ENCODE measurements at regions not wholly inside any gene's neighbourhood (a gene's known extent, or its start where the extent isn't known, plus 50 kb on each side); places are given as distances from the start of the nearest gene placed in this dataset.

DNA sequence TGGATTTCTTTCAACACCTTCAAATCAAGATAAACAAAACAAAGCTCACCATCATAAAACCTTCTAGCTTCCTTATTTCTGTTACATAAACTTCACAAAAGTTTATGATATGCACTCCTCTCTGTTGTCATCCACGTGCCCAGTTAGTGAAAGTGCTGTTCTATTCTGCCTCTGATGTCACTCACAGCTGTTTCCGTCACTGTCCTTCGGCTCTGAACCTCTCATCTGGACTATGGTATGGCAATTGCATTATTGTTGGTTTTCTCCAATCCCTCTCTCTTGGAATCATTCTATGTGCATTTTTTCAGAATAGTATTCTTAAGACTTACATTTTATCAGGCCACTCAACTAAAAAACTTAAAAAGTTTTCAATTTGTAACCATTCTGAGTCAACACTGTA, 264.2 kb upstream of the DAPK1 start:
- no peak for TF ChIP-seq POLR2A (IDR thresholded peaks at IDR 0.05)
- TF ChIP-seq, protein P1, sequence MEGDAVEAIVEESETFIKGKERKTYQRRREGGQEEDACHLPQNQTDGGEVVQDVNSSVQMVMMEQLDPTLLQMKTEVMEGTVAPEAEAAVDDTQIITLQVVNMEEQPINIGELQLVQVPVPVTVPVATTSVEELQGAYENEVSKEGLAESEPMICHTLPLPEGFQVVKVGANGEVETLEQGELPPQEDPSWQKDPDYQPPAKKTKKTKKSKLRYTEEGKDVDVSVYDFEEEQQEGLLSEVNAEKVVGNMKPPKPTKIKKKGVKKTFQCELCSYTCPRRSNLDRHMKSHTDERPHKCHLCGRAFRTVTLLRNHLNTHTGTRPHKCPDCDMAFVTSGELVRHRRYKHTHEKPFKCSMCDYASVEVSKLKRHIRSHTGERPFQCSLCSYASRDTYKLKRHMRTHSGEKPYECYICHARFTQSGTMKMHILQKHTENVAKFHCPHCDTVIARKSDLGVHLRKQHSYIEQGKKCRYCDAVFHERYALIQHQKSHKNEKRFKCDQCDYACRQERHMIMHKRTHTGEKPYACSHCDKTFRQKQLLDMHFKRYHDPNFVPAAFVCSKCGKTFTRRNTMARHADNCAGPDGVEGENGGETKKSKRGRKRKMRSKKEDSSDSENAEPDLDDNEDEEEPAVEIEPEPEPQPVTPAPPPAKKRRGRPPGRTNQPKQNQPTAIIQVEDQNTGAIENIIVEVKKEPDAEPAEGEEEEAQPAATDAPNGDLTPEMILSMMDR (IDR thresholded peaks at IDR 0.05), result no peak
- no peaks in the 10 kb centered on the region for H3K9me3 ChIP-seq
- H3K36me3 ChIP-seq (replicated peaks in 1 of 2; ENCODE audit: insufficient read depth in 1 of 2, low read depth in 2 of 2), result no peaks in the 10 kb centered on the region
- H3K27me3 ChIP-seq, result no peaks in the 10 kb centered on the region
- intact Hi-C loops (cut with DNase I), result no loop called here
- H3K4me1 ChIP-seq, result no peaks in the 10 kb centered on the region
- DNase-seq (no peak), ATAC-seq (no peak)
- no peak overlapping the region for H3K27ac ChIP-seq
- WGBS, 2 donors, result 73 to 81% methylated on average over 3 of the region's 3 CpGs
- no peak overlapping the region for H3K4me3 ChIP-seq

DNA sequence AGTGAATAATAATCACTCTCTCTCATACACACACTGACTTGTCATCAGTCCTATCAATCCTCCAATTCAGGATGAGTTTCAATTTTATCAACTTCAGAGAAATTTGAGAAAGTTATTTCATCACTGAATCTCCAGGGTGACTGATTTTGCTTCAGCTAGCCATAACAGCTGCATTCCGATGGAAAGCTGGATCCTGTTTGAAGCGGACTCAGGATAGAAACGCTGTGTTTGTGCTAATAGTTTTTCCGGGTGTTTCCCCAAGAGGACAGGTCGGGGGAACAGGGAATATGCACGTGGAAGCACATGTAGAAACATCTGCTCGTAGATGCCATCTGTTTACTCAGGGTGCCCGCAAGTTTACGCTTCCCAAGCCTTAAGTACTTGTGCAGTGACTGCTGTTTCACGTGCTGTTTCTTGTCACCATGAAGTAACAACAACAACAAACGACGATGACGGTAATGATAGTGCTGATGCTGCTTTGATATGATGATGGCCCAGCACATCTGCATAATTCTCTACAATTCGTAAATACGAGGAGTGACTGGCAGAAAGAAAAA, 263.7 kb upstream of the DAPK1 start:
- DNase-seq (no peak), ATAC-seq (no peak)
- 77 to 82% methylated on average over 15 of the region's 15 CpGs for WGBS, 2 donors
- Histone ChIP-seq H3K27ac (no peak overlapping the region), H3K36me3 (replicated peaks in 1 of 2; ENCODE audit: insufficient read depth in 1 of 2, low read depth in 2 of 2) (no peaks in the 10 kb centered on the region), H3K4me3 (no peak overlapping the region), H3K9me3 (no peaks in the 10 kb centered on the region), H3K4me1 (no peaks in the 10 kb centered on the region), H3K27me3 (no peaks in the 10 kb centered on the region)
- TF ChIP-seq, protein P1 (IDR thresholded peaks at IDR 0.05), result no peak
- no peak for TF ChIP-seq POLR2A (IDR thresholded peaks at IDR 0.05)
- intact Hi-C loops (cut with DNase I), result no loop called here

DNA sequence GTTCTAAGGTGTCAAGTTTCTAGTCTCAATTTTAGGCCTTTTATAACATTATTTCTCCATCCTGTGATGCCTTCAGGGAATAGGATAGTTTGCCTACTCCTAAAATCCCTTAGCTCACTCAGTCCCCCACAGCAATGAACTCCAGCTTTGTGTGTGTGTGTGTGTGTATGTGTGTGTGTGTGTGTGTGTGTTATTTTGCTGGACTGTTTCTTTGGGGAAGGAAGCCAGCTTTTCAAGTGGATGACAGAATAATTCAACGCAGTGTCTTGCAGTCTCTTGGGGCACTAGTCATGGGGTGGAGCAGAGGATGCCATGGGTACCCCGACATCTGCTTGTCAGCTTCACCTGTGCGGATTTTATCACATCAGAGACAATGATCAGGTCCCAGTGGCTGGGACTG, 262.8 kb upstream of the DAPK1 start:
- intact Hi-C loops (cut with DNase I), result no loop called here
- no peak for DNase-seq

DNA sequence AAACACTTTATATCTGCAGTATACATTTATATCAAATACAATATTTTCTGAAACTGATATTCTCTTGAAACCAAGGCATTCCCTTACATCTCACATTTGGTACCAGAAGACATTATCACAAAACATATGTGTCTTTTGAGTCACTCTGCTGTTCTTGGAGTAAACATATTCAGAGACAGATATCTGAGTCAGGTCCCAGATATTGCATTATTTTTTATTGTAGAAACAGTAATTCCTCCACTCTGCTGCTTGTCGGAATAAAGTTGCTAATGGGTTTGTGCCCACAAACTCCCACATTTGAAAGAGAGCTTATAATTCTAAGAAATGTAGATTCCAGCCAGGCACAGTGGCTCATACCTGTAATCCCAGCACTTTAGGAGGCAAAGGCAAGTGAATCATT, 261.1 kb upstream of the DAPK1 start:
- no peaks in the 10 kb centered on the region for H3K27me3 ChIP-seq
- ATAC-seq, result no peak
- H3K36me3 ChIP-seq (replicated peaks in 1 of 2; ENCODE audit: insufficient read depth in 1 of 2, low read depth in 2 of 2), result no peaks in the 10 kb centered on the region
- no peak overlapping the region for H3K4me3 ChIP-seq
- DNase-seq, result no peak
- intact Hi-C loops (cut with DNase I), result no loop called here
- H3K9me3 ChIP-seq, result no peaks in the 10 kb centered on the region
- no peak for TF ChIP-seq POLR2A (IDR thresholded peaks at IDR 0.05)
- TF ChIP-seq, protein P1 (IDR thresholded peaks at IDR 0.05), result no peak
- no peaks in the 10 kb centered on the region for H3K4me1 ChIP-seq
- 0 to 100% methylated on average over 1 of the region's 1 CpG for WGBS, 2 donors
- H3K27ac ChIP-seq, result no peak overlapping the region

More for the DNA sequence above, 262.8 kb upstream of the DAPK1 start:
- H3K27me3 ChIP-seq, result no peaks in the 10 kb centered on the region
- H3K4me3 ChIP-seq, result no peak overlapping the region
- H3K36me3 ChIP-seq (replicated peaks in 1 of 2; ENCODE audit: insufficient read depth in 1 of 2, low read depth in 2 of 2), result no peaks in the 10 kb centered on the region
- TF ChIP-seq, protein P1 (IDR thresholded peaks at IDR 0.05), result no peak
- TF ChIP-seq POLR2A (IDR thresholded peaks at IDR 0.05), result no peak
- no peak overlapping the region for H3K27ac ChIP-seq
- no peak for ATAC-seq
- H3K4me1 ChIP-seq, result no peaks in the 10 kb centered on the region
- no peaks in the 10 kb centered on the region for H3K9me3 ChIP-seq
- 78 to 83% methylated on average over 3 of the region's 3 CpGs for WGBS, 2 donors

DNA sequence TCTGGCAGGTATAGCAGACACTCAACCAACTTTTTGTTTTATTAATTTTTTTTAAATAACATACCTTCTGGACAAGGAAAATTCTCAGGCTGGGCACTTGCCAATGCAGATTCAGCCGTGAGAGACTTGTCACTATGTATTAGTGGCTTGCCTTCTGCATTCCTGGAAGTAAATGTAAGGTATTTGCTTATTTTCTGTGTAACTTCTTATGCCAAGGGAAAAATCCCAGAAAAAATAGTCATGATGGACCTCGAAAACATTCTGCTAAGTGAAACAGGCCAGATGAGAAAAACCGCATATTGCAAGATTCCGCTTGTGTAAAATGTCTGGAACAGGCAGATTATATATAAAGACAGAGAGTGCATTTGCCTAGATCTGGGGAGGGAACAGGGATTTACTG, 260.3 kb upstream of the DAPK1 start:
- no peaks in the 10 kb centered on the region for H3K36me3 ChIP-seq (replicated peaks in 1 of 2; ENCODE audit: insufficient read depth in 1 of 2, low read depth in 2 of 2)
- intact Hi-C loops (cut with DNase I), result no loop called here
- no peak overlapping the region for H3K27ac ChIP-seq
- no peak for DNase-seq
- no peaks in the 10 kb centered on the region for H3K9me3 ChIP-seq
- no peaks in the 10 kb centered on the region for H3K4me1 ChIP-seq
- no peak for ATAC-seq
- H3K4me3 ChIP-seq, result no peak overlapping the region
- H3K27me3 ChIP-seq, result no peaks in the 10 kb centered on the region
- WGBS, 2 donors, result 69 to 76% methylated on average over 4 of the region's 4 CpGs
- TF ChIP-seq, protein P1 (IDR thresholded peaks at IDR 0.05), result no peak
- TF ChIP-seq POLR2A (IDR thresholded peaks at IDR 0.05), result no peak
